Astrocyte (in vitro differentiated cells and primary cell): ENCODE measurements at regions not wholly inside any gene's neighbourhood (a gene's known extent, or its start where the extent isn't known, plus 50 kb on each side); places are given as distances from the start of the nearest gene placed in this dataset.

ENCODE experiments used
- DNase-seq: peaks from one replicate; pipeline ENCODE4 v3.0.0-alpha.2; 2010; ENCODE audit warnings: low read depth
- FAIRE-seq: peaks from 2 replicates; lab custom pipeline; 2011; peaks lifted over from hg19 to GRCh38; lab: Jason Lieb, UNC
- H2AFZ ChIP-seq: 2 replicates; pipeline ENCODE4 v1.6.0; 2012; ENCODE audit warnings: low read depth, low read length, inconsistent platforms
- H3K27ac ChIP-seq: 2 replicates; pipeline ENCODE4 v1.5.1; 2011; ENCODE audit warnings: low read depth, low read length, inconsistent platforms
- H3K27me3 ChIP-seq: 2 replicates; pipeline ENCODE4 v1.6.0; 2011; ENCODE audit warnings: low read length, inconsistent platforms; ENCODE audit not compliant: insufficient read depth
- H3K36me3 ChIP-seq: 2 replicates; pipeline ENCODE4 v1.5.1; 2011; ENCODE audit warnings: low read length, inconsistent platforms; ENCODE audit not compliant: insufficient read depth
- H3K4me1 ChIP-seq: 2 replicates; pipeline ENCODE4 v1.5.1; 2011; ENCODE audit warnings: low read length, inconsistent platforms; ENCODE audit not compliant: insufficient read depth
- H3K4me2 ChIP-seq: 2 replicates; pipeline ENCODE4 v1.6.0; 2012; ENCODE audit warnings: low read length, inconsistent platforms
- H3K4me3 ChIP-seq: 2 replicates; pipeline ENCODE4 v1.5.1; 2011; ENCODE audit warnings: low read depth, mild to moderate bottlenecking, low read length, inconsistent platforms; ENCODE audit not compliant: insufficient read depth
- H3K79me2 ChIP-seq: 2 replicates; pipeline ENCODE4 v1.6.0; 2012; ENCODE audit warnings: mild to moderate bottlenecking, low read length, inconsistent platforms; ENCODE audit not compliant: insufficient read depth
- H3K9ac ChIP-seq: 2 replicates; pipeline ENCODE4 v1.6.0; 2012; ENCODE audit warnings: mild to moderate bottlenecking, low read length, inconsistent platforms
- H3K9me3 ChIP-seq: 2 replicates; pipeline ENCODE4 v1.5.1; 2012; ENCODE audit warnings: low read depth, mild to moderate bottlenecking, low read length, inconsistent platforms; ENCODE audit not compliant: insufficient read depth
- H4K20me1 ChIP-seq: 2 replicates; pipeline ENCODE4 v1.6.0; 2012; ENCODE audit warnings: low read length, inconsistent platforms; ENCODE audit not compliant: insufficient read depth
- H3K27ac Mint-ChIP-seq: one replicate; pipeline ENCODE4 v1.8.0; 2021; ENCODE audit warnings: mild to moderate bottlenecking, mixed read lengths; ENCODE audit not compliant: unreplicated experiment
- H3K27me3 Mint-ChIP-seq: one replicate; pipeline ENCODE4 v1.8.0; 2021; ENCODE audit warnings: low read depth, mixed read lengths; ENCODE audit not compliant: unreplicated experiment
- H3K36me3 Mint-ChIP-seq: one replicate; pipeline ENCODE4 v1.8.0; 2021; ENCODE audit warnings: low read depth, mixed read lengths; ENCODE audit not compliant: unreplicated experiment
- H3K4me1 Mint-ChIP-seq: one replicate; pipeline ENCODE4 v1.8.0; 2021; ENCODE audit warnings: low read depth, mixed read lengths; ENCODE audit not compliant: unreplicated experiment
- H3K4me3 Mint-ChIP-seq: one replicate; pipeline ENCODE4 v1.8.0; 2021; ENCODE audit warnings: mild to moderate bottlenecking, moderate library complexity, mixed read lengths; ENCODE audit not compliant: unreplicated experiment
- H3K9me3 Mint-ChIP-seq: one replicate; pipeline ENCODE4 v1.8.0; 2021; ENCODE audit warnings: mild to moderate bottlenecking, mixed read lengths; ENCODE audit not compliant: unreplicated experiment
- EZH2 ChIP-seq: IDR thresholded peaks from 2 replicates; pipeline ENCODE4 v1.6.1; 2012; ENCODE audit warnings: mild to moderate bottlenecking, low read length, inconsistent platforms; ENCODE audit not compliant: insufficient read depth
- TF ChIP-seq, protein P1 (sequence below): IDR thresholded peaks from 2 replicates; pipeline ENCODE4 v1.5.1; 2011; ENCODE audit warnings: low read depth, mild to moderate bottlenecking, inconsistent platforms, low read length, moderate library complexity; ENCODE audit not compliant: insufficient read depth

DNA sequence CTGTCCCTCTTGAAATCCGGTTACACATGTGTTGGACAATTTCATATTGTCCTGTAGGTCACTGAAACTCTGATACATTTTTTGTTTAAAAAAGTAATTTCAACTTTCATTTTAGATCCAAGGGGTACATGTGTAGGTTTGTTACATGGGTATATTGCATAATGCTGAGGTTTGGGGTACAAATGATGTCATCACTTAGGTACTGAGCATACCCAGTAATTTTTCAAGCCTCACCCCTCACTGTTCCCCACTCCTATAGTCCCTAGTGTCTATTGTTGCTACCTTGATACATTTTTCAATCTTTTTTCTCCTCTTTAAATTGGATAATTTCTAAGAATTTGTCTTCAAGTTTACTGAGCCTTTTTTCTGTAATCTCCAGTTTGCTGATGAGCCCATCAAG is 483.0 kb downstream of the DHX35 start:
- TF ChIP-seq EZH2 = no peak
- TF ChIP-seq, protein P1, sequence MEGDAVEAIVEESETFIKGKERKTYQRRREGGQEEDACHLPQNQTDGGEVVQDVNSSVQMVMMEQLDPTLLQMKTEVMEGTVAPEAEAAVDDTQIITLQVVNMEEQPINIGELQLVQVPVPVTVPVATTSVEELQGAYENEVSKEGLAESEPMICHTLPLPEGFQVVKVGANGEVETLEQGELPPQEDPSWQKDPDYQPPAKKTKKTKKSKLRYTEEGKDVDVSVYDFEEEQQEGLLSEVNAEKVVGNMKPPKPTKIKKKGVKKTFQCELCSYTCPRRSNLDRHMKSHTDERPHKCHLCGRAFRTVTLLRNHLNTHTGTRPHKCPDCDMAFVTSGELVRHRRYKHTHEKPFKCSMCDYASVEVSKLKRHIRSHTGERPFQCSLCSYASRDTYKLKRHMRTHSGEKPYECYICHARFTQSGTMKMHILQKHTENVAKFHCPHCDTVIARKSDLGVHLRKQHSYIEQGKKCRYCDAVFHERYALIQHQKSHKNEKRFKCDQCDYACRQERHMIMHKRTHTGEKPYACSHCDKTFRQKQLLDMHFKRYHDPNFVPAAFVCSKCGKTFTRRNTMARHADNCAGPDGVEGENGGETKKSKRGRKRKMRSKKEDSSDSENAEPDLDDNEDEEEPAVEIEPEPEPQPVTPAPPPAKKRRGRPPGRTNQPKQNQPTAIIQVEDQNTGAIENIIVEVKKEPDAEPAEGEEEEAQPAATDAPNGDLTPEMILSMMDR = no peak
- FAIRE-seq = no peak

DNA sequence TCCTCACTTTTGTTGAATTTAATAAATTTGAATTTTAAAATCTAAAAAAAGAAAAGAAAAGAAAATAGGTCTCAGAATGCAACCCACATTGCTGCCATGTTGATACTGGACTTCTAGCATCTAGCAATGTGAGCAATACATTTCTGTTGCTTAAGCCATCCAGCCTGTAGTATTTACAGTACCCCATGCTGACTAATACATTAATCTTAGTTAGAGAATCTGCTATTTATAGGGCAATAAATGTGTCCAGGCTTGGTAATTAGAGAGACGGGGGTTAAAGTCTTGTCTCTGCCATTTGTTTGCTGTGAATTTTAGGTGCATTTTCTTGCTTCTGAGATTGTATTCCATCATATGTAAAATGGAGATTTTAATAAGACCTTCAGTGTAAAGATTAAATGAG is 471.3 kb downstream of the DHX35 start:
- Histone ChIP-seq H3K4me3 (no peak overlapping the region), H3K4me2 (no peak overlapping the region), H3K36me3 (no peaks in the 10 kb centered on the region), H2AFZ (no peak overlapping the region), H3K79me2 (no peaks in the 10 kb centered on the region), H4K20me1 (no peaks in the 10 kb centered on the region), H3K9ac (no peak overlapping the region), H3K27me3 (no peaks in the 10 kb centered on the region), H3K27ac (no peak overlapping the region), H3K4me1 (no peaks in the 10 kb centered on the region), H3K9me3 (no peaks in the 10 kb centered on the region)
- no peak overlapping the region for H3K27ac Mint-ChIP-seq
- no peak overlapping the region for H3K4me3 Mint-ChIP-seq
- FAIRE-seq (no peak), DNase-seq (no peak)
- no peaks in the 10 kb centered on the region for H3K36me3 Mint-ChIP-seq
- TF ChIP-seq, protein P1 = no peak
- no peak for TF ChIP-seq EZH2
- H3K9me3 Mint-ChIP-seq = peaks cover 5% of the 10 kb centered on the region
- H3K27me3 Mint-ChIP-seq = peaks cover 10% of the 10 kb centered on the region
- peaks cover 2% of the 10 kb centered on the region for H3K4me1 Mint-ChIP-seq

More for the DNA sequence above, 483.0 kb downstream of the DHX35 start:
- Histone ChIP-seq H4K20me1 (no peaks in the 10 kb centered on the region), H3K27ac (no peak overlapping the region), H3K36me3 (no peaks in the 10 kb centered on the region), H3K4me3 (no peak overlapping the region), H3K9ac (no peak overlapping the region), H3K27me3 (no peaks in the 10 kb centered on the region), H2AFZ (no peak overlapping the region), H3K4me1 (no peaks in the 10 kb centered on the region), H3K9me3 (no peaks in the 10 kb centered on the region), H3K4me2 (no peak overlapping the region), H3K79me2 (no peaks in the 10 kb centered on the region)
- Mint-ChIP-seq H3K9me3 (no peaks in the 10 kb centered on the region), H3K4me1 (no peaks in the 10 kb centered on the region), H3K27me3 (no peaks in the 10 kb centered on the region), H3K36me3 (no peaks in the 10 kb centered on the region), H3K4me3 (no peak overlapping the region), H3K27ac (peak overlapping the region; percentile 28)
- DNase-seq = no peak

DNA sequence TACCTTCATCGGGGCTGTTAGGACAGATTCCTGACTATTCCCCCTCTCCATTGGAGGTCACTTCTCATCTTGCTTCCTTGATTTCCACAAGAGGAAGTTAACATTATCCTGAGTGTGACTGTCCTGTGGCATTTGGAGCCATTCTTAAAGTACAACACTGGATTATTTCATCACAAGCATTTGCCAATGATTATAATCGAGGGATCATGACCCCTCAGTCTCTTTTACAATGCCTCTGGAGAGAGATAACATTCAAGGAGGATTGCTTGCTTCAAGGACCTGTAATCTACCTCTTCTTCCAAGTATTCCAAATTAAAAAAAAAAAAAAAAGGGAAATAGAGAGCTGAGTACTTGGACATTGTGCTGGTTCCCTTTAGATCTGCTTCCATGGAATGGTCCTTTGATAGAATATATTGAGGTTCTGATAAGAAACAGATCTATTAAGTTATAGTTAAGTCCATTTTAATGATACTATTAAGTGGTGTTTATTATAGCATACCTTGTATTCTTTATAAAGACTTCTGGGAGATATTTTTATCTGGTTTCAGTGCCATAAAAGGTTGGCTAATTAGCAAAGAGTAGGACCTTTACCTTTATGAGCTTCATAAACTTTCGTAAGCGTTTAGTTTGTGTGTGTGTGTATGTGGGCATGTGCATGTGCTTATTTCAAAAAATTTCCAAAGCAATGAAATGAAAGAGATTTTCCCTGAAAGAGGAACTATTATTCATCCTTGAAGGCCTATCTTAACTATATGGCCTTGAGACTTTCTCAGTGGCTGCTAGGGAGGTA is 469.1 kb downstream of the DHX35 start:
- FAIRE-seq = no peak
- no peak overlapping the region for H3K27ac Mint-ChIP-seq
- DNase-seq = no peak

More for the DNA sequence above, 469.1 kb downstream of the DHX35 start:
- H3K4me2 ChIP-seq = no peak overlapping the region
- no peaks in the 10 kb centered on the region for H3K9me3 ChIP-seq
- H3K9ac ChIP-seq = no peak overlapping the region
- H3K79me2 ChIP-seq = no peaks in the 10 kb centered on the region
- H3K4me1 ChIP-seq = no peaks in the 10 kb centered on the region
- Mint-ChIP-seq H3K36me3 (no peaks in the 10 kb centered on the region), H3K4me3 (no peak overlapping the region), H3K27me3 (peaks cover 10% of the 10 kb centered on the region), H3K9me3 (peaks cover 5% of the 10 kb centered on the region), H3K4me1 (peaks cover 2% of the 10 kb centered on the region)
- no peak overlapping the region for H2AFZ ChIP-seq
- no peak for TF ChIP-seq EZH2
- TF ChIP-seq, protein P1 = no peak
- H3K27ac ChIP-seq = no peak overlapping the region
- H4K20me1 ChIP-seq = no peaks in the 10 kb centered on the region
- no peak overlapping the region for H3K4me3 ChIP-seq
- H3K27me3 ChIP-seq = no peaks in the 10 kb centered on the region
- no peaks in the 10 kb centered on the region for H3K36me3 ChIP-seq
